ENCODE measurements at regions not wholly inside any gene's neighbourhood (a gene's known extent, or its start where the extent isn't known, plus 50 kb on each side); places are given as distances from the start of the nearest gene placed in this dataset.
A peak's percentile ranks its signal among the peaks of the same experiment; 100 is the strongest.

- peaks cover 30% of the 10 kb centered on the region for H3K27me3 Mint-ChIP-seq (ENCODE audit: insufficient read depth, low read depth)
- Histone ChIP-seq H3K4me3 (no peak overlapping the region), H3F3A (ENCODE audit: low read depth) (no peaks in the 10 kb centered on the region), H3K9me3 (ENCODE audit: low read depth) (no peaks in the 10 kb centered on the region), H3K4me2 (no peak overlapping the region), H3K9ac (no peak overlapping the region), H3K79me2 (ENCODE audit: low read depth) (no peaks in the 10 kb centered on the region), H3K27me3 (no peaks in the 10 kb centered on the region), H3K36me3 (no peaks in the 10 kb centered on the region), H4K20me1 (ENCODE audit: low read depth) (no peaks in the 10 kb centered on the region), H2AFZ (replicated peaks) (no peak overlapping the region), H3K4me1 (peaks cover 33% of the 10 kb centered on the region), H3K27ac (no peak overlapping the region)
- no peak overlapping the region for H3K27ac Mint-ChIP-seq
- TF ChIP-seq EZH2 (IDR thresholded peaks at IDR 0.05) (no peak), EZH2phosphoT487 (IDR thresholded peaks at IDR 0.05) (no peak), CTCF (IDR thresholded peaks at IDR 0.05) (no peak)
- no peaks in the 10 kb centered on the region for H3K36me3 Mint-ChIP-seq
- H3K4me3 Mint-ChIP-seq = peak overlapping the region; percentile 62
- no peaks in the 10 kb centered on the region for H3K9me3 Mint-ChIP-seq
- H3K4me1 Mint-ChIP-seq = peaks cover 36% of the 10 kb centered on the region
- DNase-seq (ENCODE audit: low spot score) = no peak
Measured at GRCh38 chr3:194249323-194250097, 101.6 kb downstream of the CPN2 start.

- Histone ChIP-seq H3K27me3 (no peaks in the 10 kb centered on the region), H4K20me1 (ENCODE audit: low read depth) (no peaks in the 10 kb centered on the region), H3K9ac (no peak overlapping the region), H3K4me3 (no peak overlapping the region), H3K79me2 (ENCODE audit: low read depth) (no peaks in the 10 kb centered on the region), H3K27ac (no peak overlapping the region), H3K4me1 (peaks cover 33% of the 10 kb centered on the region), H3K9me3 (ENCODE audit: low read depth) (no peaks in the 10 kb centered on the region), H3F3A (ENCODE audit: low read depth) (peaks cover 1% of the 10 kb centered on the region), H3K36me3 (no peaks in the 10 kb centered on the region), H2AFZ (replicated peaks) (no peak overlapping the region), H3K4me2 (peak overlapping the region; percentile 2)
- no peak for TF ChIP-seq EZH2phosphoT487 (IDR thresholded peaks at IDR 0.05)
- TF ChIP-seq CTCF (IDR thresholded peaks at IDR 0.05) = no peak
- TF ChIP-seq EZH2 (IDR thresholded peaks at IDR 0.05) = no peak
- peaks cover 36% of the 10 kb centered on the region for H3K4me1 Mint-ChIP-seq
- peaks cover 29% of the 10 kb centered on the region for H3K27me3 Mint-ChIP-seq (ENCODE audit: insufficient read depth, low read depth)
- peak overlapping the region; percentile 62 for H3K4me3 Mint-ChIP-seq
- H3K36me3 Mint-ChIP-seq = no peaks in the 10 kb centered on the region
- no peak for DNase-seq (ENCODE audit: low spot score)
- H3K27ac Mint-ChIP-seq = no peak overlapping the region
- no peaks in the 10 kb centered on the region for H3K9me3 Mint-ChIP-seq
Measured at GRCh38 chr3:194250098-194251002, 100.8 kb downstream of the CPN2 start.

- no peaks in the 10 kb centered on the region for H3K36me3 Mint-ChIP-seq
- Histone ChIP-seq H3K27me3 (no peaks in the 10 kb centered on the region), H3K4me3 (no peak overlapping the region), H3K79me2 (ENCODE audit: low read depth) (no peaks in the 10 kb centered on the region), H3K4me2 (peak overlapping the region; percentile 2), H3F3A (ENCODE audit: low read depth) (peaks cover 4% of the 10 kb centered on the region), H3K27ac (no peak overlapping the region), H3K4me1 (peaks cover 32% of the 10 kb centered on the region), H3K9me3 (ENCODE audit: low read depth) (no peaks in the 10 kb centered on the region), H3K9ac (no peak overlapping the region), H2AFZ (replicated peaks) (no peak overlapping the region), H4K20me1 (ENCODE audit: low read depth) (no peaks in the 10 kb centered on the region), H3K36me3 (no peaks in the 10 kb centered on the region)
- peak overlapping the region; percentile 36 for H3K4me3 Mint-ChIP-seq
- H3K4me1 Mint-ChIP-seq = peaks cover 38% of the 10 kb centered on the region
- DNase-seq (ENCODE audit: low spot score) = no peak
- TF ChIP-seq EZH2 (IDR thresholded peaks at IDR 0.05) = no peak
- no peak for TF ChIP-seq CTCF (IDR thresholded peaks at IDR 0.05)
- TF ChIP-seq EZH2phosphoT487 (IDR thresholded peaks at IDR 0.05) = no peak
- H3K27me3 Mint-ChIP-seq (ENCODE audit: insufficient read depth, low read depth) = peaks cover 23% of the 10 kb centered on the region
- H3K27ac Mint-ChIP-seq = peak overlapping the region; percentile 65
- no peaks in the 10 kb centered on the region for H3K9me3 Mint-ChIP-seq
Measured at GRCh38 chr3:194251007-194251406, 100.1 kb downstream of the CPN2 start.

Data from neural progenitor cell (in vitro differentiated cells).